K562 (cell line): ENCODE measurements at regions not wholly inside any gene's neighbourhood (a gene's known extent, or its start where the extent isn't known, plus 50 kb on each side); places are given as distances from the start of the nearest gene placed in this dataset.

ENCODE experiments used
- ATAC-seq: fragments of 200-7000 bp; cut with Tn5 transposase; 3 replicates; pipeline ENCODE4 v1.9.1; 2020; ENCODE audit warnings: moderate library complexity
- BruUV-seq: library from RNA; stranded (reverse); fragments of 400-500 nt; replicated peaks from 2 replicates; lab custom pipeline; 2021; lab: Mats Ljungman, UMichigan
- CTCF ChIA-PET: fragments of 300-600 bp; formaldehyde crosslinking; extraction: SDS; loops from one replicate; lab custom pipeline; 2021; ENCODE audit warnings: low intra/inter-chr PET ratio; lab: Yijun Ruan, JAX
- POLR2A ChIA-PET: fragments of 300-600, 350-650 bp; sonication (Branson Sonifier 250); formaldehyde crosslinking; extraction: SDS; loops from one replicate; lab custom pipeline; 2021; ENCODE audit warnings: antibody characterized with exemption, inconsistent platforms; lab: Yijun Ruan, JAX
- DNase-seq, 4 experiments: peaks; one replicate each; pipeline versions ENCODE4 v3.0.0 to v3.0.0-alpha.2; 2011 to 2018; ENCODE audit warnings: low spot score in 3 of 4, mixed read lengths in 3 of 4; ENCODE audit errors: extremely low read depth in 1 of 4
- FAIRE-seq: peaks from 2 replicates; lab custom pipeline; 2011; peaks lifted over from hg19 to GRCh38; lab: Jason Lieb, UNC
- H2AFZ ChIP-seq: 2 replicates; pipeline ENCODE4 v1.6.0; 2011; ENCODE audit warnings: low read depth, low read length, control low read depth, inconsistent platforms
- H3K27ac ChIP-seq: fragments of 200-600 bp; 3 replicates; pipeline ENCODE4 v1.8.0; 2011; ENCODE audit warnings: low read depth, mild to moderate bottlenecking, control low read depth, inconsistent platforms, low read length, moderate library complexity, mixed read lengths; ENCODE audit errors: extremely low read depth
- H3K27me3 ChIP-seq, 2 experiments: fragments of 300-600 bp in 1 of 2; 2 replicates in 1 of 2; 3 replicates in 1 of 2; pipeline versions ENCODE4 v1.6.0 to v1.8.0; 2011; ENCODE audit warnings: inconsistent platforms in 2 of 2, low read length in 2 of 2, mild to moderate bottlenecking in 1 of 2, mixed read lengths in 1 of 2, moderate library complexity in 1 of 2; ENCODE audit not compliant: control insufficient read depth in 2 of 2, insufficient read depth in 2 of 2
- H3K36me3 ChIP-seq: fragments of 300-600 bp; 3 replicates; pipeline ENCODE4 v1.8.0; 2011; ENCODE audit warnings: mild to moderate bottlenecking, low read length, inconsistent platforms; ENCODE audit not compliant: control insufficient read depth, insufficient read depth
- H3K4me1 ChIP-seq, 2 experiments: fragments of 200-600 bp in 1 of 2; replicated peaks in 1 of 2; 2 replicates in 1 of 2; 3 replicates in 1 of 2; pipeline versions ENCODE4 v1.5.1 to v1.8.0; 2011; ENCODE audit warnings: inconsistent platforms in 2 of 2, low read length in 2 of 2, mild to moderate bottlenecking in 1 of 2, mixed read lengths in 1 of 2, moderate library complexity in 1 of 2; ENCODE audit not compliant: control insufficient read depth in 2 of 2, insufficient read depth in 2 of 2
- H3K4me2 ChIP-seq: 2 replicates; pipeline ENCODE4 v1.6.1; 2011; ENCODE audit warnings: low read length, control low read depth, inconsistent platforms, mixed read lengths; ENCODE audit not compliant: insufficient read depth
- H3K4me3 ChIP-seq: fragments of 200-600 bp; sonication (generic), shearing (Covaris generic); 2 replicates; pipeline ENCODE4 v1.5.1; 2016; ENCODE audit warnings: control low read depth, inconsistent platforms
- H3K79me2 ChIP-seq: fragments of 200-600 bp; 3 replicates; pipeline ENCODE4 v1.8.0; 2011; ENCODE audit warnings: low read length, inconsistent platforms; ENCODE audit not compliant: control insufficient read depth, insufficient read depth
- H3K9ac ChIP-seq, 2 experiments: 2 replicates each; pipeline versions ENCODE4 v1.6.0 to v1.6.1; 2011; ENCODE audit warnings: low read depth in 2 of 2, low read length in 2 of 2, control low read depth in 1 of 2, inconsistent platforms in 1 of 2, mild to moderate bottlenecking in 1 of 2, mixed read lengths in 1 of 2; ENCODE audit not compliant: insufficient read depth in 1 of 2
- H3K9me1 ChIP-seq: one replicate; pipeline ENCODE4 v1.6.0; 2011; ENCODE audit warnings: inconsistent platforms, mild to moderate bottlenecking, low read length, moderate library complexity; ENCODE audit not compliant: control insufficient read depth, insufficient read depth
- H3K9me3 ChIP-seq: replicated peaks from 2 replicates; pipeline ENCODE4 v1.5.1; 2011; ENCODE audit warnings: low read depth, low read length, inconsistent platforms; ENCODE audit not compliant: control insufficient read depth, insufficient read depth
- H4K20me1 ChIP-seq: replicated peaks from 2 replicates; pipeline ENCODE4 v1.6.1; 2011; ENCODE audit warnings: low read length, inconsistent platforms, mixed read lengths; ENCODE audit not compliant: control insufficient read depth, insufficient read depth
- IRF2 ChIP-seq: sonication (generic); formaldehyde crosslinking; IDR thresholded peaks from 2 replicates; pipeline ENCODE4 v1.8.1; 2022; ENCODE audit warnings: mild to moderate bottlenecking, missing genetic modification reagents
- RAD21 ChIP-seq, 2 experiments: fragments of 250-450 bp in 1 of 2; fragments of 450-650 bp in 1 of 2; sonication (Bioruptor Pico) in 1 of 2; formaldehyde crosslinking in 1 of 2; IDR thresholded peaks in 1 of 2; conservative IDR thresholded peaks in 1 of 2; 2 replicates each; pipeline versions ENCODE4 v1.4.0 to v1.8.0; 2020 to 2022; ENCODE audit warnings: mild to moderate bottlenecking in 2 of 2, moderate library complexity in 1 of 2
- ZNF354B ChIP-seq: fragments of 250-450 bp; sonication (Bioruptor Pico); IDR thresholded peaks from 2 replicates; pipeline ENCODE4 v1.4.0; 2020
- WGBS: fragments of 100-300 bp; shearing (Covaris generic); methylation state at CpG from one replicate; pipeline ENCODE4 v1.1.6; 2016; ENCODE audit warnings: low coverage, mixed read lengths; ENCODE audit not compliant: insufficient coverage; ENCODE audit errors: missing lambda C conversion rate; 5-methylcytosine and 5-hydroxymethylcytosine counted together
- in situ Hi-C: fragments of 300-500 bp; cut with MboI; formaldehyde crosslinking; loops from 4 replicates; pipeline ENCODE4 v1.15.0; 2018; ENCODE audit warnings: inconsistent platforms, mixed read lengths
- intact Hi-C: fragments of 100-400 bp; cut with micrococcal nuclease; formaldehyde crosslinking; loops from 2 replicates; pipeline ENCODE4 v1.14.2; 2022
- TF ChIP-seq, protein P1 (sequence below): fragments of 200-600 bp; sonication (generic); IDR thresholded peaks from one replicate; pipeline ENCODE4 v1.6.1; 2012; ENCODE audit warnings: mild to moderate bottlenecking, low read depth, low read length, inconsistent platforms
- TF ChIP-seq, protein P2 (sequence below), 3 experiments: IDR thresholded peaks in 2 of 3; conservative IDR thresholded peaks in 1 of 3; 2 replicates each; pipeline ENCODE4 v1.5.1; 2011 to 2012; ENCODE audit warnings: low read length in 3 of 3, mild to moderate bottlenecking in 3 of 3, control low read depth in 2 of 3, improper control_type of control experiment in 1 of 3, inconsistent platforms in 1 of 3, low read depth in 1 of 3, mixed read lengths in 1 of 3, moderate library complexity in 1 of 3; ENCODE audit not compliant: insufficient read depth in 2 of 3

DNA sequence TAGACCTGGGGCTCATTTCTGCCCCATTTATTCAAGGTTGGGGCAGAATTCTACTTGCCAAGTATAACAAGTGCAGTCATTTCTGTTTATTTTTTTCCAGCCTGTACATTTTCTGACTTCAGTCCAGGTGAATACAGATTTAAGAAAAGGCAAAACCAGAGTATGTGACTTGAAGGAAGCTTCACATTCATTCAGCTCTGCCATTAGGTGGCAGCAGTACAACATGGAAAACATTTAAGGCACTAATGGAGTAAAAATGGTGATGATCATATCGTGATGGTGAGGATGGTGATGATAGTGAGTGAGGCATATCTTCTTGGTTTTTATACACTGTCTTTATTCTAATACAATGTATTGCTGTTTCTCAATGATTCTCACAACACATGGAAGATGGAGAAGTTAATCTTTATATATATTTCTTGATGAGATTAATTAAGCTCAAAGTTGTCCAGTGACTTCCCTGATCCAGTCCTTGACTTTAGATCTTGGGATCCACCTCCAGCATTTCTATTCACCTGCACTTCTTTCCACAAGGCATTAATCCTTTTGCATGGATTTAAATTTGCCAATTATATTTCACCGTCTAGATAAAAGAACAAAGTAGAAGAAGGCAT, 176.7 kb upstream of the SEL1L start:
- H3K9ac ChIP-seq = no peak overlapping the region
- intact Hi-C loops (no loop called here), in situ Hi-C loops (no loop called here)
- no peak overlapping the region for H3K27ac ChIP-seq
- no peaks in the 10 kb centered on the region for H4K20me1 ChIP-seq
- DNase-seq = peak in 2 of 4 experiments; percentile 5 to 28
- no peaks in the 10 kb centered on the region for H3K79me2 ChIP-seq
- no TSS peak for BruUV-seq
- no peaks in the 10 kb centered on the region for H3K9me1 ChIP-seq
- no peaks in the 10 kb centered on the region for H3K9me3 ChIP-seq
- H3K36me3 ChIP-seq = no peaks in the 10 kb centered on the region
- H2AFZ ChIP-seq = no peak overlapping the region
- H3K4me2 ChIP-seq = no peak overlapping the region
- no peaks in the 10 kb centered on the region for H3K27me3 ChIP-seq
- WGBS = 0% methylated on average over 2 of the region's 2 CpGs
- TF ChIP-seq ZNF354B (CRISPR knock-in tag) (no peak), IRF2 (CRISPR knock-in tag) (no peak), RAD21 (CRISPR knock-in tag; conservative IDR thresholded peaks at IDR 0.05 in 1 of 2, IDR thresholded peaks at IDR 0.05 in 1 of 2) (peak; percentile 23 to 61)
- TF ChIP-seq, protein P1, sequence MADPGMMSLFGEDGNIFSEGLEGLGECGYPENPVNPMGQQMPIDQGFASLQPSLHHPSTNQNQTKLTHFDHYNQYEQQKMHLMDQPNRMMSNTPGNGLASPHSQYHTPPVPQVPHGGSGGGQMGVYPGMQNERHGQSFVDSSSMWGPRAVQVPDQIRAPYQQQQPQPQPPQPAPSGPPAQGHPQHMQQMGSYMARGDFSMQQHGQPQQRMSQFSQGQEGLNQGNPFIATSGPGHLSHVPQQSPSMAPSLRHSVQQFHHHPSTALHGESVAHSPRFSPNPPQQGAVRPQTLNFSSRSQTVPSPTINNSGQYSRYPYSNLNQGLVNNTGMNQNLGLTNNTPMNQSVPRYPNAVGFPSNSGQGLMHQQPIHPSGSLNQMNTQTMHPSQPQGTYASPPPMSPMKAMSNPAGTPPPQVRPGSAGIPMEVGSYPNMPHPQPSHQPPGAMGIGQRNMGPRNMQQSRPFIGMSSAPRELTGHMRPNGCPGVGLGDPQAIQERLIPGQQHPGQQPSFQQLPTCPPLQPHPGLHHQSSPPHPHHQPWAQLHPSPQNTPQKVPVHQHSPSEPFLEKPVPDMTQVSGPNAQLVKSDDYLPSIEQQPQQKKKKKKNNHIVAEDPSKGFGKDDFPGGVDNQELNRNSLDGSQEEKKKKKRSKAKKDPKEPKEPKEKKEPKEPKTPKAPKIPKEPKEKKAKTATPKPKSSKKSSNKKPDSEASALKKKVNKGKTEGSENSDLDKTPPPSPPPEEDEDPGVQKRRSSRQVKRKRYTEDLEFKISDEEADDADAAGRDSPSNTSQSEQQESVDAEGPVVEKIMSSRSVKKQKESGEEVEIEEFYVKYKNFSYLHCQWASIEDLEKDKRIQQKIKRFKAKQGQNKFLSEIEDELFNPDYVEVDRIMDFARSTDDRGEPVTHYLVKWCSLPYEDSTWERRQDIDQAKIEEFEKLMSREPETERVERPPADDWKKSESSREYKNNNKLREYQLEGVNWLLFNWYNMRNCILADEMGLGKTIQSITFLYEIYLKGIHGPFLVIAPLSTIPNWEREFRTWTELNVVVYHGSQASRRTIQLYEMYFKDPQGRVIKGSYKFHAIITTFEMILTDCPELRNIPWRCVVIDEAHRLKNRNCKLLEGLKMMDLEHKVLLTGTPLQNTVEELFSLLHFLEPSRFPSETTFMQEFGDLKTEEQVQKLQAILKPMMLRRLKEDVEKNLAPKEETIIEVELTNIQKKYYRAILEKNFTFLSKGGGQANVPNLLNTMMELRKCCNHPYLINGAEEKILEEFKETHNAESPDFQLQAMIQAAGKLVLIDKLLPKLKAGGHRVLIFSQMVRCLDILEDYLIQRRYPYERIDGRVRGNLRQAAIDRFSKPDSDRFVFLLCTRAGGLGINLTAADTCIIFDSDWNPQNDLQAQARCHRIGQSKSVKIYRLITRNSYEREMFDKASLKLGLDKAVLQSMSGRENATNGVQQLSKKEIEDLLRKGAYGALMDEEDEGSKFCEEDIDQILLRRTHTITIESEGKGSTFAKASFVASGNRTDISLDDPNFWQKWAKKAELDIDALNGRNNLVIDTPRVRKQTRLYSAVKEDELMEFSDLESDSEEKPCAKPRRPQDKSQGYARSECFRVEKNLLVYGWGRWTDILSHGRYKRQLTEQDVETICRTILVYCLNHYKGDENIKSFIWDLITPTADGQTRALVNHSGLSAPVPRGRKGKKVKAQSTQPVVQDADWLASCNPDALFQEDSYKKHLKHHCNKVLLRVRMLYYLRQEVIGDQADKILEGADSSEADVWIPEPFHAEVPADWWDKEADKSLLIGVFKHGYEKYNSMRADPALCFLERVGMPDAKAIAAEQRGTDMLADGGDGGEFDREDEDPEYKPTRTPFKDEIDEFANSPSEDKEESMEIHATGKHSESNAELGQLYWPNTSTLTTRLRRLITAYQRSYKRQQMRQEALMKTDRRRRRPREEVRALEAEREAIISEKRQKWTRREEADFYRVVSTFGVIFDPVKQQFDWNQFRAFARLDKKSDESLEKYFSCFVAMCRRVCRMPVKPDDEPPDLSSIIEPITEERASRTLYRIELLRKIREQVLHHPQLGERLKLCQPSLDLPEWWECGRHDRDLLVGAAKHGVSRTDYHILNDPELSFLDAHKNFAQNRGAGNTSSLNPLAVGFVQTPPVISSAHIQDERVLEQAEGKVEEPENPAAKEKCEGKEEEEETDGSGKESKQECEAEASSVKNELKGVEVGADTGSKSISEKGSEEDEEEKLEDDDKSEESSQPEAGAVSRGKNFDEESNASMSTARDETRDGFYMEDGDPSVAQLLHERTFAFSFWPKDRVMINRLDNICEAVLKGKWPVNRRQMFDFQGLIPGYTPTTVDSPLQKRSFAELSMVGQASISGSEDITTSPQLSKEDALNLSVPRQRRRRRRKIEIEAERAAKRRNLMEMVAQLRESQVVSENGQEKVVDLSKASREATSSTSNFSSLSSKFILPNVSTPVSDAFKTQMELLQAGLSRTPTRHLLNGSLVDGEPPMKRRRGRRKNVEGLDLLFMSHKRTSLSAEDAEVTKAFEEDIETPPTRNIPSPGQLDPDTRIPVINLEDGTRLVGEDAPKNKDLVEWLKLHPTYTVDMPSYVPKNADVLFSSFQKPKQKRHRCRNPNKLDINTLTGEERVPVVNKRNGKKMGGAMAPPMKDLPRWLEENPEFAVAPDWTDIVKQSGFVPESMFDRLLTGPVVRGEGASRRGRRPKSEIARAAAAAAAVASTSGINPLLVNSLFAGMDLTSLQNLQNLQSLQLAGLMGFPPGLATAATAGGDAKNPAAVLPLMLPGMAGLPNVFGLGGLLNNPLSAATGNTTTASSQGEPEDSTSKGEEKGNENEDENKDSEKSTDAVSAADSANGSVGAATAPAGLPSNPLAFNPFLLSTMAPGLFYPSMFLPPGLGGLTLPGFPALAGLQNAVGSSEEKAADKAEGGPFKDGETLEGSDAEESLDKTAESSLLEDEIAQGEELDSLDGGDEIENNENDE = no peak
- TF ChIP-seq, protein P2, sequence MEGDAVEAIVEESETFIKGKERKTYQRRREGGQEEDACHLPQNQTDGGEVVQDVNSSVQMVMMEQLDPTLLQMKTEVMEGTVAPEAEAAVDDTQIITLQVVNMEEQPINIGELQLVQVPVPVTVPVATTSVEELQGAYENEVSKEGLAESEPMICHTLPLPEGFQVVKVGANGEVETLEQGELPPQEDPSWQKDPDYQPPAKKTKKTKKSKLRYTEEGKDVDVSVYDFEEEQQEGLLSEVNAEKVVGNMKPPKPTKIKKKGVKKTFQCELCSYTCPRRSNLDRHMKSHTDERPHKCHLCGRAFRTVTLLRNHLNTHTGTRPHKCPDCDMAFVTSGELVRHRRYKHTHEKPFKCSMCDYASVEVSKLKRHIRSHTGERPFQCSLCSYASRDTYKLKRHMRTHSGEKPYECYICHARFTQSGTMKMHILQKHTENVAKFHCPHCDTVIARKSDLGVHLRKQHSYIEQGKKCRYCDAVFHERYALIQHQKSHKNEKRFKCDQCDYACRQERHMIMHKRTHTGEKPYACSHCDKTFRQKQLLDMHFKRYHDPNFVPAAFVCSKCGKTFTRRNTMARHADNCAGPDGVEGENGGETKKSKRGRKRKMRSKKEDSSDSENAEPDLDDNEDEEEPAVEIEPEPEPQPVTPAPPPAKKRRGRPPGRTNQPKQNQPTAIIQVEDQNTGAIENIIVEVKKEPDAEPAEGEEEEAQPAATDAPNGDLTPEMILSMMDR (IDR thresholded peaks at IDR 0.05 in 2 of 3, conservative IDR thresholded peaks at IDR 0.05 in 1 of 3; ENCODE audit: insufficient read depth in 2 of 3, low read depth in 1 of 3, low read length in 3 of 3) = peak in 2 of 3 experiments; percentile 33 to 38; a peak in 3 of 6 replicates
- CTCF ChIA-PET = no interaction called here
- H3K4me1 ChIP-seq = no peaks in the 10 kb centered on the region
- FAIRE-seq = no peak
- no peak overlapping the region for H3K4me3 ChIP-seq
- no peak for ATAC-seq
- POLR2A ChIA-PET = no interaction called here
